HG02763 (cell line): ENCODE measurements at regions not wholly inside any gene's neighbourhood (a gene's known extent, or its start where the extent isn't known, plus 50 kb on each side); places are given as distances from the start of the nearest gene placed in this dataset.
"Not testable (repeated sequence)": the region's sequence is repeated elsewhere in the genome, so short reads cannot be mapped to it uniquely, and the experiment has no call there.

Experiments
- ATAC-seq: cut with Tn5 transposase; IDR thresholded peaks from one replicate; pipeline ENCODE4 v1.9.1; 2021; ENCODE audit warnings: mild to moderate bottlenecking, moderate library complexity; ENCODE audit not compliant: unreplicated experiment

GRCh38 chr4:118410138-118410537, 57.3 kb upstream of the PRSS12 start:
- no peak for ATAC-seq

- no peak for ATAC-seq
Observed at GRCh38 chr4:118417325-118417724, 64.5 kb upstream of the PRSS12 start.

- ATAC-seq, result not testable (repeated sequence)
Observed at GRCh38 chr4:118417800-118418199, 65.0 kb upstream of the PRSS12 start.

- ATAC-seq, result not testable (repeated sequence)
Observed at GRCh38 chr4:118418396-118418795, 65.6 kb upstream of the PRSS12 start.

GRCh38 chr4:118419626-118420025, 66.8 kb upstream of the PRSS12 start:
- not testable (repeated sequence) for ATAC-seq

GRCh38 chr4:118424062-118424461, 71.3 kb upstream of the PRSS12 start:
- ATAC-seq, result not testable (repeated sequence)

- not testable (repeated sequence) for ATAC-seq
Observed at GRCh38 chr4:118428881-118429280, 76.1 kb upstream of the PRSS12 start.

GRCh38 chr4:118432359-118432758, 79.6 kb upstream of the PRSS12 start:
- ATAC-seq, result not testable (repeated sequence)

- ATAC-seq, result not testable (repeated sequence)
Observed at GRCh38 chr4:118433612-118434375, 81.0 kb upstream of the PRSS12 start.

- not testable (repeated sequence) for ATAC-seq
Observed at GRCh38 chr4:118435415-118435814, 82.6 kb upstream of the PRSS12 start.

GRCh38 chr4:118442115-118442837, 89.5 kb upstream of the PRSS12 start:
- ATAC-seq, result not testable (repeated sequence)

GRCh38 chr4:118447397-118447796, 94.6 kb upstream of the PRSS12 start:
- ATAC-seq, result not testable (repeated sequence)

- not testable (repeated sequence) for ATAC-seq
Observed at GRCh38 chr4:118454857-118455256, 102.1 kb upstream of the PRSS12 start.

GRCh38 chr4:118461435-118461834, 108.6 kb upstream of the PRSS12 start:
- not testable (repeated sequence) for ATAC-seq

GRCh38 chr4:118465831-118466230, 113.0 kb upstream of the PRSS12 start:
- ATAC-seq, result not testable (repeated sequence)

- ATAC-seq, result not testable (repeated sequence)
Observed at GRCh38 chr4:118474001-118474626, 121.3 kb upstream of the PRSS12 start.

- ATAC-seq, result not testable (repeated sequence)
Observed at GRCh38 chr4:118474771-118475170, 122.0 kb upstream of the PRSS12 start.

GRCh38 chr4:118475901-118476300, 123.1 kb upstream of the PRSS12 start:
- not testable (repeated sequence) for ATAC-seq

- ATAC-seq, result not testable (repeated sequence)
Observed at GRCh38 chr4:118477826-118478225, 125.0 kb upstream of the PRSS12 start.

- ATAC-seq, result not testable (repeated sequence)
Observed at GRCh38 chr4:118485801-118486314, 133.1 kb upstream of the PRSS12 start.

- ATAC-seq, result not testable (repeated sequence)
Observed at GRCh38 chr4:118492963-118493362, 140.2 kb upstream of the PRSS12 start.
